PFSK-1 (cell line): ENCODE measurements at regions not wholly inside any gene's neighbourhood (a gene's known extent, or its start where the extent isn't known, plus 50 kb on each side); places are given as distances from the start of the nearest gene placed in this dataset.

Experiments used
- FOXP2 ChIP-seq: optimal IDR thresholded peaks from 2 replicates; pipeline ENCODE3; 2011; ENCODE audit warnings: borderline replicate concordance, control low read depth, inconsistent platforms; ENCODE audit not compliant: insufficient read depth; ENCODE audit errors: extremely low read length, extremely low read depth
- POLR2AphosphoS5 ChIP-seq: IDR thresholded peaks from 2 replicates; pipeline ENCODE4 v1.6.1; 2012; ENCODE audit warnings: low read depth, mild to moderate bottlenecking, control low read depth, low read length, moderate library complexity
- REST ChIP-seq, 2 experiments: IDR thresholded peaks; 2 replicates each; pipeline versions ENCODE4 v1.6.1 to v1.8.0; 2011 to 2012; ENCODE audit warnings: low read depth in 2 of 2, low read length in 2 of 2, control low read depth in 1 of 2, inconsistent platforms in 1 of 2, mild to moderate bottlenecking in 1 of 2, moderate library complexity in 1 of 2; ENCODE audit not compliant: insufficient read depth in 1 of 2
- SIN3A ChIP-seq: IDR thresholded peaks from 2 replicates; pipeline ENCODE4 v1.6.1; 2012; ENCODE audit warnings: mild to moderate bottlenecking, low read length, moderate library complexity, borderline replicate concordance; ENCODE audit not compliant: insufficient read depth
- TAF1 ChIP-seq: IDR thresholded peaks from 2 replicates; pipeline ENCODE4 v1.6.1; 2012; ENCODE audit warnings: low read length, control low read depth, borderline replicate concordance; ENCODE audit not compliant: insufficient read depth

DNA sequence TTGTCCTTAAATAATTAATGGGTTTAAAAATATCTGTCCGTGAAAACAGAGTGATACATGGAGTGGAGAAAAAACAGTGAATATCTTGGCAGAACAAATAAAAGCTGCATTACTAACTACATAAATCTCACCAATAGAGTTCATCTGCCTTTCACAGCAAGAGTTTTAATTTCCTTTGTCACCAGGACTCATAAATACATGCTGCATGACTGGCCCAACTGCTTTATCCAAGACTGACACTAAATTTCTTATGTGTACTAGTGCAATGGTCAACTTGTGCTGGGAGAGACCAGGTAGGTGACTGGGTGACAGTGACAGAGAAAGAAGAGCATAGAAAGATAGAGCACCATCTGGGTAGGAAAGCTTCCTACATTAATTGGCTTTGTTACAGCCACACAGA is 402.8 kb downstream of the RAD51AP2 start:
- no peak for TF ChIP-seq POLR2AphosphoS5
- TF ChIP-seq SIN3A = no peak
- TF ChIP-seq REST (IDR thresholded peaks at IDR 0.05; ENCODE audit: insufficient read depth in 1 of 2, low read depth in 2 of 2, low read length in 2 of 2) = no peak
- no peak for TF ChIP-seq TAF1
- no peak for TF ChIP-seq FOXP2

DNA sequence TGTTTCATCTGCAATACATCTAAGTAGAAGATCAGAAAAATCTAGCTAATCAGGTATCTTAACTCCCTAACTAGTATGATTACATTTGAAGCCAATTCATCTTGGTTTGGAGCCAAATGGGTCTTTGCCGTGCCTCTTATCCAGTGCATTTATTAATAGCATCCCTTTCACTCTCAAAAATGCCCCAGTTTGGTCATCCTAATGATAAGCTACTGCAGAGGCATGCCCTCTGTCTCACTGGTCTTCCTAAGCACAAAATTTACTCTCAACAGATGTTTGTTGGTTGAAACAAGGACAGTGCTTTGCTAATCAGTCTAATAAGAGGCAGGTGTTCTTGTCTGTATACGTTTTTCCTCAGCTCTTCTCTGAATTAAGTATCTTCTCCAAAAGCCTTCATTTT is 403.2 kb downstream of the RAD51AP2 start:
- no peak for TF ChIP-seq FOXP2
- no peak for TF ChIP-seq SIN3A
- no peak for TF ChIP-seq POLR2AphosphoS5
- TF ChIP-seq TAF1 = no peak
- TF ChIP-seq REST (IDR thresholded peaks at IDR 0.05; ENCODE audit: insufficient read depth in 1 of 2, low read depth in 2 of 2, low read length in 2 of 2) = no peak

- TF ChIP-seq TAF1 (no peak), REST (IDR thresholded peaks at IDR 0.05; ENCODE audit: insufficient read depth in 1 of 2, low read depth in 2 of 2, low read length in 2 of 2) (peak in 1 of 2 experiments; percentile 87; a peak in 2 of 4 replicates)
Measured at GRCh38 chr2:17107871-17108270, 410.4 kb downstream of the RAD51AP2 start.

DNA sequence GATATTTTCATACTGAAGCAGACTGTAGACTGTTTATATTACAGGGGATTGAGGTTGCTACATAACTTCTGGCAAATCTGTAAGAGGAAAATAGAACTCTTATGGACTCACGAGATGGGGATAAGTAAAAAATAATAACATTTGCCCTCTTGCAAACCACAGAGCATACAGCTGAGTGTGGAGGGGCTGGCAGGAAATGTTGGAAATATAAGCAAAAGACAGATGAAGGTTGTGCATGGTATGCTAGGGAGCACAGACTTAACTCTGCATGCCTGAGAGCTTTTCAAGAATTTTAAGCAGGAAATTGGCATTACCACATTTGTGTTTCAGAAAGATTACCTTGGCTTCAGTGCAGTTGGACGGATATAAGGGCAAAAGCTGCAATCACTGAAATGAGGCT is 411.1 kb downstream of the RAD51AP2 start:
- TF ChIP-seq POLR2AphosphoS5 (no peak), TAF1 (no peak)

GRCh38 chr2:17106418-17106817 is 411.8 kb downstream of the RAD51AP2 start:
- TF ChIP-seq FOXP2 (no peak), REST (IDR thresholded peaks at IDR 0.05; ENCODE audit: insufficient read depth in 1 of 2, low read depth in 2 of 2, low read length in 2 of 2) (no peak), SIN3A (no peak), TAF1 (no peak), POLR2AphosphoS5 (no peak)

- TF ChIP-seq TAF1 (no peak), SIN3A (no peak), REST (IDR thresholded peaks at IDR 0.05; ENCODE audit: insufficient read depth in 1 of 2, low read depth in 2 of 2, low read length in 2 of 2) (no peak), FOXP2 (no peak), POLR2AphosphoS5 (no peak)
Measured at GRCh38 chr2:17104454-17104853, 413.8 kb downstream of the RAD51AP2 start.
